Motor neuron (in vitro differentiated cells): ENCODE measurements at regions not wholly inside any gene's neighbourhood (a gene's known extent, or its start where the extent isn't known, plus 50 kb on each side); places are given as distances from the start of the nearest gene placed in this dataset.
"Not testable (repeated sequence)": the region's sequence is repeated elsewhere in the genome, so short reads cannot be mapped to it uniquely, and the experiment has no call there.

ENCODE experiments used
- ATAC-seq, 8 experiments: fragments of 200-7000 bp; cut with Tn5 transposase; replicated peaks in 6 of 8; 2 replicates each; pipeline ENCODE4 v1.8.0; 2021; ENCODE audit warnings: mild to moderate bottlenecking in 8 of 8, moderate library complexity in 8 of 8
- H3K27ac ChIP-seq, 2 donors: fragments of 250-450 bp; sonication (Bioruptor Pico); 2 replicates each; pipeline ENCODE4 v1.9.0; 2021; ENCODE audit warnings: antibody characterized with exemption in 2 of 2, mild to moderate bottlenecking in 2 of 2, moderate library complexity in 1 of 2
- H3K4me1 ChIP-seq, 2 donors: fragments of 250-450 bp; sonication (Bioruptor Pico); replicated peaks in 1 of 2; 2 replicates each; pipeline ENCODE4 v1.6.1; 2021; ENCODE audit warnings: antibody characterized with exemption in 2 of 2, mild to moderate bottlenecking in 2 of 2, moderate library complexity in 1 of 2
- H3K4me3 ChIP-seq, 5 donors: fragments of 250-450 bp; sonication (Bioruptor Pico); 2 replicates each; pipeline ENCODE4 v1.9.0; 2021; ENCODE audit warnings: antibody characterized with exemption in 5 of 5, mild to moderate bottlenecking in 5 of 5, moderate library complexity in 4 of 5
- WGBS, 10 experiments: fragments of 450-650 bp; shearing (Covaris generic); methylation state at CpG; one replicate each; pipeline ENCODE4 v1.0.0; 2022; 5-methylcytosine and 5-hydroxymethylcytosine counted together
- in situ Hi-C, 9 experiments: fragments of 400-800 bp; cut with MboI; loops; one replicate each; pipeline ENCODE4 v1.15.0; 2021; ENCODE audit warnings: low sequenced_read_pairs in 9 of 9, low pct_unique_long_range_greater_than_20kb in 2 of 9; ENCODE audit not compliant: unreplicated experiment in 9 of 9

- no peak overlapping the region for H3K4me3 ChIP-seq
- peaks cover 0 to 5% of the 10 kb centered on the region in 2 donors for H3K4me1 ChIP-seq
- 0 to 100% (median 67%) methylated on average over 1 to 2 of the region's 2 CpGs; no CpG with 5 or more reads in 7 of the 10 experiments for whole genome bisulfite sequencing, 10 experiments
- no peak overlapping the region for H3K27ac ChIP-seq
- in situ Hi-C loops, result loop anchor here in 3 of 9 experiments (5.0 kb wide), 1 partner anchor 1014 kb away; no protein-coding TSS in a partner anchor
- no peak for ATAC-seq
Measured at GRCh38 chr1:29393451-29393826, 157.1 kb downstream of the PTPRU start.

- Histone ChIP-seq H3K4me1 (peaks cover 0 to 5% of the 10 kb centered on the region in 2 donors), H3K4me3 (no peak overlapping the region), H3K27ac (no peak overlapping the region)
- no peak for ATAC-seq
- 33 to 90% (median 60%) methylated on average over 1 to 7 of the region's 7 CpGs; no CpG with 5 or more reads in 1 of the 10 experiments for WGBS, 10 experiments
- in situ Hi-C loops, result loop anchor here in 3 of 9 experiments (5.0 kb wide), 1 partner anchor 1015 kb away; no protein-coding TSS in a partner anchor
Measured at GRCh38 chr1:29392486-29393450, 156.4 kb downstream of the PTPRU start.

GRCh38 chr1:29392036-29392435, 155.7 kb downstream of the PTPRU start:
- 8 to 62% (median 31%) methylated on average over 1 to 3 of the region's 3 CpGs; no CpG with 5 or more reads in 6 of the 10 experiments for WGBS, 10 experiments
- in situ Hi-C loops, result loop anchor here in 3 of 9 experiments (5.0 kb wide), 1 partner anchor 1015 kb away; no protein-coding TSS in a partner anchor
- no peak for ATAC-seq

GRCh38 chr1:29391362-29391880, 155.1 kb downstream of the PTPRU start:
- Histone ChIP-seq H3K4me1 (peaks cover 0 to 5% of the 10 kb centered on the region in 2 donors), H3K4me3 (no peak overlapping the region), H3K27ac (no peak overlapping the region)
- 38 to 68% (median 50%) methylated on average over 1 to 5 of the region's 5 CpGs; no CpG with 5 or more reads in 6 of the 10 experiments for WGBS, 10 experiments
- in situ Hi-C loops, result loop anchor here in 3 of 9 experiments (5.0 kb wide), 1 partner anchor 1016 kb away; no protein-coding TSS in a partner anchor
- peak in 1 of 8 experiments; percentile 6 for ATAC-seq

More at GRCh38 chr1:29392036-29392435, 155.7 kb downstream of the PTPRU start:
- Histone ChIP-seq H3K27ac (no peak overlapping the region), H3K4me1 (peaks cover 0 to 5% of the 10 kb centered on the region in 2 donors), H3K4me3 (no peak overlapping the region)

- in situ Hi-C loops, result loop anchor here in 3 of 9 experiments (5.0 kb wide), 1 partner anchor 1017 kb away; no protein-coding TSS in a partner anchor
- H3K4me1 ChIP-seq, result peaks cover 0 to 5% of the 10 kb centered on the region in 2 donors
- 4 to 90% (median 67%) methylated on average over 2 to 12 of the region's 16 CpGs; no CpG with 5 or more reads in 4 of the 10 experiments for WGBS, 10 experiments
- no peak overlapping the region for H3K4me3 ChIP-seq
- peak in 3 of 8 experiments; percentile 35 to 53 (median 36) for ATAC-seq
- H3K27ac ChIP-seq, result no peak overlapping the region
Measured at GRCh38 chr1:29390491-29391361, 154.4 kb downstream of the PTPRU start.

GRCh38 chr1:29390075-29390474, 153.8 kb downstream of the PTPRU start:
- WGBS, 10 experiments, result 20 to 83% (median 52%) methylated on average over 1 to 3 of the region's 3 CpGs; no CpG with 5 or more reads in 5 of the 10 experiments
- no peak for ATAC-seq
- Histone ChIP-seq H3K27ac (no peak overlapping the region), H3K4me3 (no peak overlapping the region), H3K4me1 (peaks cover 0 to 5% of the 10 kb centered on the region in 2 donors)
- in situ Hi-C loops, result loop anchor here in 3 of 9 experiments (5.0 kb wide), 1 partner anchor 1017 kb away; no protein-coding TSS in a partner anchor

- ATAC-seq, result no peak
Measured at GRCh38 chr1:29389533-29390041, 153.3 kb downstream of the PTPRU start.

GRCh38 chr1:29388884-29389283, 152.6 kb downstream of the PTPRU start:
- 17 to 100% (median 91%) methylated on average over 1 to 6 of the region's 6 CpGs; no CpG with 5 or more reads in 2 of the 10 experiments for WGBS, 10 experiments
- in situ Hi-C loops, result no loop called here

More at GRCh38 chr1:29389533-29390041, 153.3 kb downstream of the PTPRU start:
- in situ Hi-C loops, result loop anchor here in 3 of 9 experiments (5.0 kb wide), 1 partner anchor 1018 kb away; no protein-coding TSS in a partner anchor
- 20 to 100% (median 57%) methylated on average over 1 to 2 of the region's 2 CpGs; no CpG with 5 or more reads in 5 of the 10 experiments for WGBS, 10 experiments
- H3K27ac ChIP-seq, result no peak overlapping the region
- H3K4me3 ChIP-seq, result no peak overlapping the region
- peaks cover 0 to 5% of the 10 kb centered on the region in 2 donors for H3K4me1 ChIP-seq

GRCh38 chr1:29388170-29388569, 151.8 kb downstream of the PTPRU start:
- WGBS, 10 experiments, result 81 to 100% (median 82%) methylated on average over 1 to 2 of the region's 2 CpGs; no CpG with 5 or more reads in 7 of the 10 experiments
- no peak overlapping the region for H3K27ac ChIP-seq
- no peak for ATAC-seq
- in situ Hi-C loops, result no loop called here
- peaks cover 0 to 13% of the 10 kb centered on the region in 2 donors for H3K4me1 ChIP-seq
- no peak overlapping the region for H3K4me3 ChIP-seq

More at GRCh38 chr1:29388884-29389283, 152.6 kb downstream of the PTPRU start:
- ATAC-seq, result no peak
- H3K27ac ChIP-seq, result no peak overlapping the region
- H3K4me1 ChIP-seq, result peaks cover 0 to 6% of the 10 kb centered on the region in 2 donors
- H3K4me3 ChIP-seq, result no peak overlapping the region

- Histone ChIP-seq H3K27ac (no peak overlapping the region), H3K4me1 (peaks cover 0 to 15% of the 10 kb centered on the region in 2 donors), H3K4me3 (no peak overlapping the region)
- WGBS, 10 experiments, result 0 to 100% (median 93%) methylated on average over 1 to 3 of the region's 3 CpGs; no CpG with 5 or more reads in 6 of the 10 experiments
- in situ Hi-C loops, result no loop called here
- no peak for ATAC-seq
Measured at GRCh38 chr1:29387210-29387609, 150.9 kb downstream of the PTPRU start.

- in situ Hi-C loops, ATAC-seq, H3K27ac ChIP-seq, H3K4me3 ChIP-seq: not testable (repeated sequence)
- WGBS, 10 experiments, result 83 to 100% (median 95%) methylated on average over 1 of the region's 1 CpG; no CpG with 5 or more reads in 4 of the 10 experiments
- peaks cover 0 to 15% of the 10 kb centered on the region in 2 donors for H3K4me1 ChIP-seq
Measured at GRCh38 chr1:29386453-29386852, 150.1 kb downstream of the PTPRU start.

GRCh38 chr1:29385966-29386365, 149.6 kb downstream of the PTPRU start:
- Histone ChIP-seq H3K27ac (no peak overlapping the region), H3K4me3 (no peak overlapping the region), H3K4me1 (peaks cover 0 to 15% of the 10 kb centered on the region in 2 donors)
- in situ Hi-C loops, result no loop called here
- 39 to 100% (median 72%) methylated on average over 1 to 5 of the region's 5 CpGs for WGBS, 10 experiments
- peak in 2 of 8 experiments; percentile 28 to 83 for ATAC-seq
